Progenitor cell of endocrine pancreas (in vitro differentiated cells): ENCODE measurements at regions not wholly inside any gene's neighbourhood (a gene's known extent, or its start where the extent isn't known, plus 50 kb on each side); places are given as distances from the start of the nearest gene placed in this dataset.
A peak's percentile ranks its signal among the peaks of the same experiment; 100 is the strongest.

Source experiments
- DNase-seq: peaks from one replicate; pipeline ENCODE4 v3.0.0; 2021; ENCODE audit warnings: low spot score; ENCODE audit not compliant: unreplicated experiment
- H3K27ac Mint-ChIP-seq: 2 replicates; pipeline ENCODE4 v1.8.0; 2021; ENCODE audit warnings: mild to moderate bottlenecking, moderate library complexity, mixed read lengths
- H3K27me3 Mint-ChIP-seq: 2 replicates; pipeline ENCODE4 v1.8.0; 2021; ENCODE audit warnings: mixed read lengths
- H3K36me3 Mint-ChIP-seq: 2 replicates; pipeline ENCODE4 v1.8.0; 2022; ENCODE audit warnings: mixed read lengths; ENCODE audit not compliant: insufficient read depth
- H3K4me1 Mint-ChIP-seq: 2 replicates; pipeline ENCODE4 v1.8.0; 2021; ENCODE audit warnings: low read depth, mixed read lengths
- H3K4me3 Mint-ChIP-seq: 2 replicates; pipeline ENCODE4 v1.8.0; 2021; ENCODE audit warnings: low read depth, mild to moderate bottlenecking, moderate library complexity, mixed read lengths
- H3K9me3 Mint-ChIP-seq: 2 replicates; pipeline ENCODE4 v1.8.0; 2021; ENCODE audit warnings: low read depth, mixed read lengths
- TF ChIP-seq, protein P1 (sequence below): fragments of 200-600 bp; sonication (generic); IDR thresholded peaks from one replicate; pipeline ENCODE4 v1.5.0; 2021; ENCODE audit warnings: antibody characterized with exemption, mild to moderate bottlenecking; ENCODE audit not compliant: unreplicated experiment

DNA sequence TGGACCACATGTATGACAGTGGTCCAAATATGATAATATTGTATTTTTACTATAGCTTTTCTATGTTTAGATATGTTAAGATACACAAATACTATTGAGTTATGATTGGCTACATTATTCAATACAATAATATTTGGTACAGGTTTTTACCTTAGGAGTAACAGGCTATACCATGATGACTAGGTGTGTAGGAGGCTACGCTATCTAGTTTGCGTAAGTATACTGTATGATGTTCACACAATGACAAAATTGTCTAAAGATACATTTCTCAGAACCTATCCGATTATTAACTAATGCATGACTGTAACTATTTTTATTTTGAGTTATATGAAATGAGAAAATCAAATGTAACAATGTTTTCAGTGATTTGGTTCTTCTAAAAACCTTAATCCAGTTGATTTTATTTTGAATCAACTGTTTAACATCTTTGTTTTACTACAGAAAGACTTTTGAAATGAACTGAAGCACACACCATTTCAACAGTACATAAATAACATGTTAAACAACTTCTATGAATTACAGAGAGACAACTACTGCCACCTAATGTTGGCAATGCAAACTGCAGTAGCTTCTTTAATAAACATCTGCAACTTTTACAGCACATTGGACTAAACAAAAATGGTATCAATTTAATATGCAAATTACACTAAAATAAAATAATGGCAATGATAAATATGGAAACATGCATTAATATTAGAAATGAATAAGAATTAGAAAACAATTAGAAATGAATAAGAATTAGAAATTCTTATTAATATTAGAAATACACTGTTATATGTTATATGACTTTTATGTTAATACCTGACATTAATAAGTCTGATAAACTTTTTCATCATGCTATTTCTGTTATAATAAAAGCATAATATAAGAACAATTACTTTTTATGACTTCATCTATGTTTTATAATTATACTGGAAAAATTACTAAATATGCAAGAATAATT is 255.7 kb downstream of the MBNL1 start:
- Mint-ChIP-seq H3K27me3 (no peaks in the 10 kb centered on the region), H3K4me3 (no peak overlapping the region), H3K36me3 (no peaks in the 10 kb centered on the region), H3K27ac (no peak overlapping the region), H3K4me1 (no peaks in the 10 kb centered on the region), H3K9me3 (no peaks in the 10 kb centered on the region)
- no peak for DNase-seq
- TF ChIP-seq, protein P1, sequence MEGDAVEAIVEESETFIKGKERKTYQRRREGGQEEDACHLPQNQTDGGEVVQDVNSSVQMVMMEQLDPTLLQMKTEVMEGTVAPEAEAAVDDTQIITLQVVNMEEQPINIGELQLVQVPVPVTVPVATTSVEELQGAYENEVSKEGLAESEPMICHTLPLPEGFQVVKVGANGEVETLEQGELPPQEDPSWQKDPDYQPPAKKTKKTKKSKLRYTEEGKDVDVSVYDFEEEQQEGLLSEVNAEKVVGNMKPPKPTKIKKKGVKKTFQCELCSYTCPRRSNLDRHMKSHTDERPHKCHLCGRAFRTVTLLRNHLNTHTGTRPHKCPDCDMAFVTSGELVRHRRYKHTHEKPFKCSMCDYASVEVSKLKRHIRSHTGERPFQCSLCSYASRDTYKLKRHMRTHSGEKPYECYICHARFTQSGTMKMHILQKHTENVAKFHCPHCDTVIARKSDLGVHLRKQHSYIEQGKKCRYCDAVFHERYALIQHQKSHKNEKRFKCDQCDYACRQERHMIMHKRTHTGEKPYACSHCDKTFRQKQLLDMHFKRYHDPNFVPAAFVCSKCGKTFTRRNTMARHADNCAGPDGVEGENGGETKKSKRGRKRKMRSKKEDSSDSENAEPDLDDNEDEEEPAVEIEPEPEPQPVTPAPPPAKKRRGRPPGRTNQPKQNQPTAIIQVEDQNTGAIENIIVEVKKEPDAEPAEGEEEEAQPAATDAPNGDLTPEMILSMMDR = peak; percentile 88

DNA sequence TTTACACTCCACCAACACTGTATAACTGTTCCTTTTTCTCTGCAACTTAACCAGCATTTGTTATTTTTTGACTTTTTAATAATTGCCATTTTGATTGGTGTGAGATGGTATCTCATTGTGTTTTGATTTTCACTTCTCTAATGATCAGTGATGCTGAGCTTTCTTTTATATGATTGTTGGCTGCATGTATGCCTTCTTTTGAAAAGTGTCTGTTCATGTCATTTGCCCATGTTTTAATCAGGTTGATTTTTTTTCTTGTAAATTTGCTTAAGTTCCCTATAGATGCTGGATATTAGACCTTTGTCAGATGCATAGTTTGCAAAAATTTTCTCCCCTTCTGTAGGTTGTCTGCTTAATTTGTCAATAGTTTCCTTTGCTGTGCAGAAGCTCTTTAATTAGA is 263.0 kb downstream of the MBNL1 start:
- Mint-ChIP-seq H3K27ac (no peak overlapping the region), H3K36me3 (no peaks in the 10 kb centered on the region), H3K9me3 (peaks cover 26% of the 10 kb centered on the region), H3K27me3 (no peaks in the 10 kb centered on the region), H3K4me3 (no peak overlapping the region), H3K4me1 (no peaks in the 10 kb centered on the region)
- no peak for DNase-seq
- TF ChIP-seq, protein P1 = no peak

DNA sequence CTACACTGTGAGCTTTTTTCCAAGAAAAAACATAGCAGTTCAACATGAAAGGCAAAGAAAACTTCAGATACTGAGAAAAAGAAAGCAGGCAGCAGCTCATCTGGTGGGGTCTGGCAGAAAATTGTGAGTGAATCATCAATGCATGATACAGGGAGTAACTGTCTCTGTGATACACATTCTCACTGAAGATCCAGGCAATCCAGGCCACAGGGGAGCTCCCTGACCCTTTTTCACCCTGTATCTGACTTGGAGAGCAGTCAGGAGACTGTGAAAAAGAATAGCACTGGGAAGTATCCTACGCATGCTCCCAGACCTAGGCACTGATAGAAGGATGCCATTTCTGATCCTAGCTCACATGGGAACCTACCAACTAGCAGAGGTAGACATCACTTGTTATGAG is 269.8 kb downstream of the MBNL1 start:
- no peak overlapping the region for H3K4me3 Mint-ChIP-seq
- H3K27ac Mint-ChIP-seq = no peak overlapping the region
- TF ChIP-seq, protein P1 = no peak
- H3K4me1 Mint-ChIP-seq = no peaks in the 10 kb centered on the region
- no peaks in the 10 kb centered on the region for H3K27me3 Mint-ChIP-seq
- H3K36me3 Mint-ChIP-seq = no peaks in the 10 kb centered on the region
- DNase-seq = no peak
- peaks cover 12% of the 10 kb centered on the region for H3K9me3 Mint-ChIP-seq

DNA sequence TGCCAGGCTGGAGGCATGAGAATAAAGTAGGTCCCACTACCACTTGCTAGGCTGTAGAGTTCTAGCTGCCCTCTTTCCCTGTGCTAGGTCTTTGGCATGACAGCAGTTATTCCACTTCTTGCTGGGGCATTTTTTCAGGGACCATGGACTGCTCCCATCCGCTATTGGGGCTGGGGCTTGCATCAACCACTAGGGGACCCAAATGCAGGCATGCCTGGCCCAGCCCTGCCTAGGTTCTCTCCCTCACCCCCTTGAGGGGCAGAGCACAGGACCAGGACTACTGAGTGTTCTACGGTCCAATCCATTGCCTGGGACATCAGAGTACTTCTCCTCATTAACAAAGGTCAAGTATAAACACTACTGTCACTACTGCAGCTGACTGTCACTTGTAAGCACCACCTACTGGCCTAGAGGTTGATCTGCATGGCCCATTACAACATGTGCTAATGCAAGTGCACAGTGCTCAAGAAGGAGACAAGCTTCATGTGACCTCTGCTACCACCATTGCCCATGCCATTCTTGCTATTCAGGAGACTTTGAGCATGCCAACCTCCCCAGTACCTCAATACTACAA is 270.5 kb downstream of the MBNL1 start:
- H3K36me3 Mint-ChIP-seq = no peaks in the 10 kb centered on the region
- H3K9me3 Mint-ChIP-seq = peaks cover 17% of the 10 kb centered on the region
- no peak for DNase-seq
- no peaks in the 10 kb centered on the region for H3K27me3 Mint-ChIP-seq
- TF ChIP-seq, protein P1 = no peak
- H3K4me1 Mint-ChIP-seq = no peaks in the 10 kb centered on the region
- no peak overlapping the region for H3K4me3 Mint-ChIP-seq
- no peak overlapping the region for H3K27ac Mint-ChIP-seq

DNA sequence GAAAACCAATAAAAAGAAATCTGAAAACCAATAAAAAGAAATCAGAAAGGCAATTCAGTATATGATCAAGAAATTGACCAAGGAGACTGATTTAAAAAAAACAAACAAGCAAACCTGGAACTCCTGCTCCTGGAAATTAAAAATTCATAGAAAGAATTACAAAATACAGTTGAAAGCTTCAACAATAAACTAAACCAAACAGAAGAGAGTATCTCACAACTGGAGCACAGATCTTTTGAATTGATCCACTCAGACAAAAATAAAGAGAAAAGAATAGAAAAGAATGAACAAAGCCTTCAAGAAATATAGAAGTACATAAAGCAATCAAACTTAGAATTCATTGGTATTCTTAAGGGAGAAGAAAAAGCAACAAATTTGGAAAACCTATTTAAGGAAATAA is 271.4 kb downstream of the MBNL1 start:
- Mint-ChIP-seq H3K36me3 (no peaks in the 10 kb centered on the region), H3K27me3 (no peaks in the 10 kb centered on the region), H3K27ac (no peak overlapping the region), H3K4me1 (no peaks in the 10 kb centered on the region), H3K9me3 (peaks cover 16% of the 10 kb centered on the region), H3K4me3 (no peak overlapping the region)
- no peak for DNase-seq
- TF ChIP-seq, protein P1 = no peak
